GM12878 (cell line): ENCODE measurements at regions not wholly inside any gene's neighbourhood (a gene's known extent, or its start where the extent isn't known, plus 50 kb on each side); places are given as distances from the start of the nearest gene placed in this dataset.

Experiments
- ATAC-seq: fragments of 200-7000 bp; cut with Tn5 transposase; 3 replicates; pipeline ENCODE4 v1.9.1; 2020; ENCODE audit warnings: mild to moderate bottlenecking, moderate library complexity
- BruUV-seq: library from RNA; stranded (reverse); fragments of 400-500 nt; replicated peaks from 2 replicates; lab custom pipeline; 2021; lab: Mats Ljungman, UMichigan
- CTCF ChIA-PET: fragments of 300-600 bp; sonication (Branson Sonifier 250); formaldehyde crosslinking; extraction: SDS; loops from one replicate; lab custom pipeline; 2021; ENCODE audit warnings: inconsistent platforms; lab: Yijun Ruan, JAX
- POLR2A ChIA-PET: fragments of 350-600 bp; formaldehyde crosslinking; extraction: SDS; loops from one replicate; lab custom pipeline; 2021; ENCODE audit warnings: inconsistent platforms; lab: Charles Lee
- RAD21 ChIA-PET: fragments of 300-600 bp; sonication (Branson Sonifier 250); formaldehyde crosslinking; loops from one replicate; lab custom pipeline; 2023; ENCODE audit warnings: antibody characterized with exemption; ENCODE audit not compliant: unreplicated experiment; lab: Charles Lee
- SMC1A ChIA-PET: fragments of 300-600 bp; sonication (Branson Sonifier 250); formaldehyde crosslinking; loops from one replicate; lab custom pipeline; 2023; ENCODE audit not compliant: unreplicated experiment, uncharacterized antibody; lab: Charles Lee
- DNase-seq: peaks from one replicate; pipeline ENCODE4 v3.0.0-alpha.2; 2011; ENCODE audit warnings: low read depth, low spot score
- FAIRE-seq: peaks from 3 replicates; lab custom pipeline; 2011; peaks lifted over from hg19 to GRCh38; lab: Jason Lieb, UNC
- H2AFZ ChIP-seq: 2 replicates; pipeline ENCODE4 v1.6.0; 2011; ENCODE audit warnings: low read depth, low read length, control low read depth; ENCODE audit not compliant: control insufficient read depth
- H3K27ac ChIP-seq: 2 replicates; pipeline ENCODE4 v1.5.1; 2011; ENCODE audit warnings: control low read depth; ENCODE audit not compliant: control insufficient read depth, insufficient read depth
- H3K27me3 ChIP-seq, 2 experiments: replicated peaks in 1 of 2; 2 replicates each; pipeline versions ENCODE4 v1.6.0 to v1.6.1; 2011; ENCODE audit warnings: low read length in 1 of 2; ENCODE audit not compliant: control insufficient read depth in 2 of 2, insufficient read depth in 2 of 2
- H3K36me3 ChIP-seq, 2 experiments: 2 replicates each; pipeline ENCODE4 v1.5.1; 2011; ENCODE audit warnings: low read length in 1 of 2; ENCODE audit not compliant: control insufficient read depth in 2 of 2, insufficient read depth in 2 of 2
- H3K4me1 ChIP-seq: 2 replicates; pipeline ENCODE4 v1.6.1; 2011; ENCODE audit warnings: mild to moderate bottlenecking, low read length, moderate library complexity, mixed read lengths; ENCODE audit not compliant: control insufficient read depth, insufficient read depth
- H3K4me2 ChIP-seq: 2 replicates; pipeline ENCODE4 v1.6.0; 2011; ENCODE audit warnings: control low read depth; ENCODE audit not compliant: control insufficient read depth, insufficient read depth
- H3K4me3 ChIP-seq: fragments of 200-600 bp; sonication (generic); 2 replicates; pipeline ENCODE4 v1.5.1; 2016
- H3K79me2 ChIP-seq: 2 replicates; pipeline ENCODE4 v1.6.0; 2011; ENCODE audit warnings: low read length; ENCODE audit not compliant: control insufficient read depth, insufficient read depth
- H3K9ac ChIP-seq: 2 replicates; pipeline ENCODE4 v1.8.0; 2011; ENCODE audit warnings: low read length, control low read depth, mixed read lengths; ENCODE audit not compliant: control insufficient read depth, insufficient read depth
- H3K9me3 ChIP-seq: replicated peaks from 3 replicates; pipeline ENCODE4 v1.5.1; 2011; ENCODE audit warnings: mild to moderate bottlenecking, low read length; ENCODE audit not compliant: control insufficient read depth, insufficient read depth
- H4K20me1 ChIP-seq: 2 replicates; pipeline ENCODE4 v1.6.0; 2011; ENCODE audit not compliant: control insufficient read depth, insufficient read depth
- CEBPB ChIP-seq, 2 experiments: fragments of 150-350 bp in 1 of 2; IDR thresholded peaks; 2 replicates each; pipeline ENCODE4 v1.6.1; 2012 to 2014; ENCODE audit warnings: low read depth in 2 of 2, low read length in 2 of 2, borderline replicate concordance in 1 of 2, inconsistent platforms in 1 of 2
- EZH2 ChIP-seq: IDR thresholded peaks from 2 replicates; pipeline ENCODE4 v1.6.1; 2012; ENCODE audit warnings: low read depth, mild to moderate bottlenecking, control low read depth, inconsistent platforms, low read length, borderline replicate concordance; ENCODE audit not compliant: control insufficient read depth
- IRF5 ChIP-seq: fragments of 450-650 bp; IDR thresholded peaks from 2 replicates; pipeline ENCODE4 v1.6.1; 2017; ENCODE audit warnings: borderline replicate concordance
- MTA3 ChIP-seq: IDR thresholded peaks from 2 replicates; pipeline ENCODE4 v1.6.1; 2012; ENCODE audit warnings: low read length, inconsistent platforms, borderline replicate concordance
- MXI1 ChIP-seq: fragments of 150-350 bp; IDR thresholded peaks from 2 replicates; pipeline ENCODE4 v1.6.1; 2011; ENCODE audit warnings: low read depth, mild to moderate bottlenecking, inconsistent platforms, low read length, improper control_type of control experiment
- PKNOX1 ChIP-seq: fragments of 450-650 bp; IDR thresholded peaks from 2 replicates; pipeline ENCODE4 v1.6.1; 2016; ENCODE audit warnings: mild to moderate bottlenecking
- RB1 ChIP-seq: fragments of 450-650 bp; formaldehyde crosslinking; IDR thresholded peaks from 2 replicates; pipeline ENCODE4 v1.6.1; 2017; ENCODE audit warnings: mild to moderate bottlenecking, borderline replicate concordance
- RELA ChIP-seq: fragments of 450-650 bp; IDR thresholded peaks from 2 replicates; pipeline ENCODE4 v1.8.0; 2014; ENCODE audit warnings: borderline replicate concordance; ENCODE audit not compliant: partially characterized antibody
- REST ChIP-seq: IDR thresholded peaks from 2 replicates; pipeline ENCODE4 v1.6.1; 2012; ENCODE audit warnings: mild to moderate bottlenecking, low read depth, low read length
- SUZ12 ChIP-seq: fragments of 200-600 bp; sonication (generic); IDR thresholded peaks from one replicate; pipeline ENCODE4 v1.6.1; 2018; ENCODE audit warnings: antibody characterized with exemption, mild to moderate bottlenecking; ENCODE audit not compliant: unreplicated experiment
- TBL1XR1 ChIP-seq: IDR thresholded peaks from 2 replicates; pipeline ENCODE4 v1.6.1; 2012; ENCODE audit warnings: low read depth, low read length, improper control_type of control experiment
- ZBED1 ChIP-seq: IDR thresholded peaks from 2 replicates; pipeline ENCODE4 v1.6.1; 2016; ENCODE audit warnings: borderline replicate concordance
- WGBS: methylation state at CpG from one replicate; pipeline ENCODE4 v1.1.6; 2016; ENCODE audit warnings: low lambda C conversion rate; ENCODE audit not compliant: insufficient replicate concordance, insufficient coverage; ENCODE audit errors: missing lambda C conversion rate; 5-methylcytosine and 5-hydroxymethylcytosine counted together
- in situ Hi-C: fragments of 300-500 bp; cut with MboI; formaldehyde crosslinking; loops from 9 replicates; pipeline ENCODE4 v1.14.3; 2018; ENCODE audit warnings: mixed read lengths
- intact Hi-C: fragments of 100-400 bp; cut with micrococcal nuclease; formaldehyde crosslinking; loops from one replicate; pipeline ENCODE4 v1.14.2; 2022; ENCODE audit not compliant: unreplicated experiment

- in situ Hi-C loops (no loop called here), intact Hi-C loops (no loop called here)
- ChIA-PET CTCF (no interaction called here), POLR2A (no interaction called here), SMC1A (no interaction called here), RAD21 (no interaction called here)
- Histone ChIP-seq H3K79me2 (no peaks in the 10 kb centered on the region), H3K27me3 (0 out of 4 replicates have a peak, but pooled peaks cover 0 to 2% of the 10 kb centered on the region in 2 experiments), H2AFZ (no peak overlapping the region), H3K9ac (no peak overlapping the region), H3K4me2 (no peak overlapping the region), H3K36me3 (no peaks in the 10 kb centered on the region), H3K9me3 (no peaks in the 10 kb centered on the region), H3K4me1 (no peaks in the 10 kb centered on the region), H3K27ac (no peak overlapping the region), H4K20me1 (no peaks in the 10 kb centered on the region), H3K4me3 (no peak overlapping the region)
- 36% methylated on average over 7 of the region's 7 CpGs for WGBS
- no peak for ATAC-seq
- no peak for DNase-seq
- no peak for FAIRE-seq
- BruUV-seq = no TSS peak
- no peak for TF ChIP-seq PKNOX1
- no peak for TF ChIP-seq EZH2
- TF ChIP-seq MTA3 = no peak
These were observed 481.1 kb downstream of the MIAT start for GRCh38 chr22:27138471-27138870.

- Histone ChIP-seq H3K27ac (no peak overlapping the region), H3K9ac (no peak overlapping the region), H3K79me2 (no peaks in the 10 kb centered on the region), H3K4me2 (no peak overlapping the region), H3K27me3 (0 out of 4 replicates have a peak, but pooled peaks cover 0 to 2% of the 10 kb centered on the region in 2 experiments), H3K9me3 (no peaks in the 10 kb centered on the region), H3K36me3 (no peaks in the 10 kb centered on the region), H3K4me3 (no peak overlapping the region), H2AFZ (no peak overlapping the region), H3K4me1 (no peaks in the 10 kb centered on the region), H4K20me1 (no peaks in the 10 kb centered on the region)
- ChIA-PET SMC1A (no interaction called here), RAD21 (no interaction called here), CTCF (no interaction called here), POLR2A (no interaction called here)
- in situ Hi-C loops (no loop called here), intact Hi-C loops (no loop called here)
- WGBS = 27% methylated on average over 11 of the region's 11 CpGs
- BruUV-seq = no TSS peak
- ATAC-seq (no peak), FAIRE-seq (no peak), DNase-seq (no peak)
- no peak for TF ChIP-seq MXI1
- TF ChIP-seq TBL1XR1 = no peak
- TF ChIP-seq RB1 = no peak
- TF ChIP-seq CEBPB (IDR thresholded peaks at IDR 0.05; ENCODE audit: borderline replicate concordance in 1 of 2, low read depth in 2 of 2, low read length in 2 of 2) = no peak
- no peak for TF ChIP-seq RELA
- no peak for TF ChIP-seq IRF5
- TF ChIP-seq REST = no peak
- TF ChIP-seq SUZ12 = no peak
- no peak for TF ChIP-seq ZBED1
These were observed 482.6 kb downstream of the MIAT start for GRCh38 chr22:27139935-27140511.
